Mucosa of descending colon (tissue), 3 donors: ENCODE measurements at regions not wholly inside any gene's neighbourhood (a gene's known extent, or its start where the extent isn't known, plus 50 kb on each side); places are given as distances from the start of the nearest gene placed in this dataset.

ENCODE experiments used
- ATAC-seq: fragments of 200-7000 bp; cut with Tn5 transposase; one replicate; pipeline ENCODE4 v1.9.1; 2020; ENCODE audit warnings: mild to moderate bottlenecking, moderate library complexity
- DNase-seq, 3 donors: peaks; one replicate each; pipeline ENCODE4 v3.0.0-alpha.2; 2020
- H3K36me3 ChIP-seq: fragments of 200-600 bp; one replicate; pipeline ENCODE4 v1.8.0; 2021; ENCODE audit warnings: low read depth, mild to moderate bottlenecking
- H3K4me1 ChIP-seq: fragments of 200-600 bp; one replicate; pipeline ENCODE4 v1.8.0; 2021; ENCODE audit warnings: low read depth, mild to moderate bottlenecking
- H3K4me3 ChIP-seq: fragments of 200-600 bp; one replicate; pipeline ENCODE4 v1.8.0; 2021; ENCODE audit warnings: mild to moderate bottlenecking
- H3K9me3 ChIP-seq: fragments of 200-600 bp; one replicate; pipeline ENCODE4 v1.8.0; 2021; ENCODE audit warnings: mild to moderate bottlenecking
- intact Hi-C, 2 donors: fragments of 100-400 bp; cut with DNase I in 1 of 2; cut with micrococcal nuclease in 1 of 2; formaldehyde crosslinking; loops; one replicate each; pipeline versions ENCODE4 v1.11.0 to v1.11.1; 2022; cut with DNase I, micrococcal nuclease
- TF ChIP-seq, protein P1 (sequence below): fragments of 200-600 bp; IDR thresholded peaks from one replicate; pipeline ENCODE4 v1.8.0; 2022; ENCODE audit warnings: antibody characterized with exemption, mild to moderate bottlenecking
- donor health status: DM: no; HTN: no; CAD: no; lungs with moderate emphysema.
- donor health status: DM: no; HTN: no; CAD: no.
- donor health status: DM: no; HTN: yes; CAD: no.

GRCh38 chr16:5461141-5461540 lies 363.5 kb upstream of the EEF2KMT start:
- TF ChIP-seq, protein P1, sequence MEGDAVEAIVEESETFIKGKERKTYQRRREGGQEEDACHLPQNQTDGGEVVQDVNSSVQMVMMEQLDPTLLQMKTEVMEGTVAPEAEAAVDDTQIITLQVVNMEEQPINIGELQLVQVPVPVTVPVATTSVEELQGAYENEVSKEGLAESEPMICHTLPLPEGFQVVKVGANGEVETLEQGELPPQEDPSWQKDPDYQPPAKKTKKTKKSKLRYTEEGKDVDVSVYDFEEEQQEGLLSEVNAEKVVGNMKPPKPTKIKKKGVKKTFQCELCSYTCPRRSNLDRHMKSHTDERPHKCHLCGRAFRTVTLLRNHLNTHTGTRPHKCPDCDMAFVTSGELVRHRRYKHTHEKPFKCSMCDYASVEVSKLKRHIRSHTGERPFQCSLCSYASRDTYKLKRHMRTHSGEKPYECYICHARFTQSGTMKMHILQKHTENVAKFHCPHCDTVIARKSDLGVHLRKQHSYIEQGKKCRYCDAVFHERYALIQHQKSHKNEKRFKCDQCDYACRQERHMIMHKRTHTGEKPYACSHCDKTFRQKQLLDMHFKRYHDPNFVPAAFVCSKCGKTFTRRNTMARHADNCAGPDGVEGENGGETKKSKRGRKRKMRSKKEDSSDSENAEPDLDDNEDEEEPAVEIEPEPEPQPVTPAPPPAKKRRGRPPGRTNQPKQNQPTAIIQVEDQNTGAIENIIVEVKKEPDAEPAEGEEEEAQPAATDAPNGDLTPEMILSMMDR, result no peak
- Histone ChIP-seq H3K9me3 (no peaks in the 10 kb centered on the region), H3K4me3 (no peak overlapping the region), H3K36me3 (no peaks in the 10 kb centered on the region), H3K4me1 (no peaks in the 10 kb centered on the region)
- intact Hi-C loops, result no loop called here
- DNase-seq (no peak), ATAC-seq (no peak)

DNA sequence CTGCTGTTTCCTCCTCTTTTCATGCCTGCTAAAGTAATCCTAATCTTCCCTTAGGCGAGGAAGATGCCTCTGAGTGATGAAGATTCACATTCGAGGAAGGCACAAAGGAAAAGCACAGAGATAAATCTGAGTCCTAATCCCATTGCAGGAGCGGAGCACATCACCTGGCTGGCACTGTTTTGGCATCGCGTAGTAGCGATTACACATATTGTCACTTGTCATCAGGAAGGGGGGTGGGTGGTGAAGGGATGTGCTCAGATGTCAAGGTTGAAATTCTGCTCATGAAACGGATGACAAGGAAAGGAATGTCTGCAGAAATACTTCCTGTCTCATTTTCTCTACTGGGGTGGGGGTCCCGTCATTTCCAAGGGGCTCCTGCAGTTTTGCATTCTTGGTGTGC lies 363.1 kb upstream of the EEF2KMT start:
- no peaks in the 10 kb centered on the region for H3K4me1 ChIP-seq
- no peaks in the 10 kb centered on the region for H3K9me3 ChIP-seq
- H3K36me3 ChIP-seq, result no peaks in the 10 kb centered on the region
- TF ChIP-seq, protein P1, result no peak
- intact Hi-C loops, result no loop called here
- H3K4me3 ChIP-seq, result no peak overlapping the region
- DNase-seq (no peak), ATAC-seq (no peak)

- ATAC-seq (no peak), DNase-seq (no peak)
- no peak overlapping the region for H3K4me3 ChIP-seq
- TF ChIP-seq, protein P1, result no peak
- H3K36me3 ChIP-seq, result no peaks in the 10 kb centered on the region
- no peaks in the 10 kb centered on the region for H3K9me3 ChIP-seq
- no peaks in the 10 kb centered on the region for H3K4me1 ChIP-seq
- intact Hi-C loops, result no loop called here
Observed at GRCh38 chr16:5459863-5460262, 362.3 kb upstream of the EEF2KMT start.

- Histone ChIP-seq H3K4me3 (no peak overlapping the region), H3K4me1 (no peaks in the 10 kb centered on the region), H3K9me3 (no peaks in the 10 kb centered on the region), H3K36me3 (no peaks in the 10 kb centered on the region)
- TF ChIP-seq, protein P1, result no peak
- ATAC-seq (peak; percentile 70), DNase-seq (peak in 1 of 3 donors; percentile 59)
- intact Hi-C loops, result no loop called here
Observed at GRCh38 chr16:5455110-5455509, 357.5 kb upstream of the EEF2KMT start.

DNA sequence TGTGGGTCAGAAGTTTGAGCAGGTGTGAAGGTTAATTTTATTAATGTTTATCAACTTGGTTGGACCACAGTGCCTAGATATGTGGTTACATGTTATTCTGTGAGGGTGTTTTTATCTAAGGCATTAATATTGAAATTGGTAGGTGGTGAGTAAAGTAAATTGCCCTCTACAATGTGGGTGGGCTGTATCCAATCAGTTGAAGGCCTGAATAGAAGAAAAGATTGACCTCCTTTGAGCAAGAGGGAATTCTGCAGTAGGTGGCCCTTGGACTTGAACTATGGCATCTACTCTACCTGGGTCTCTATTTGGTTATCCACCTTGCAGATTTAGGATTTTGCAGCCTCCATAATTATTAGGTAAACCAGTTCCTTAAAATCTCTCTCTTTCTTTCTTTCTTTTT lies 356.8 kb upstream of the EEF2KMT start:
- no peak for ATAC-seq
- TF ChIP-seq, protein P1, result no peak
- Histone ChIP-seq H3K9me3 (no peaks in the 10 kb centered on the region), H3K4me3 (no peak overlapping the region), H3K36me3 (no peaks in the 10 kb centered on the region), H3K4me1 (no peaks in the 10 kb centered on the region)
- no peak for DNase-seq
- intact Hi-C loops, result no loop called here

- Histone ChIP-seq H3K36me3 (no peaks in the 10 kb centered on the region), H3K4me3 (no peak overlapping the region), H3K9me3 (no peaks in the 10 kb centered on the region), H3K4me1 (no peaks in the 10 kb centered on the region)
- ATAC-seq (no peak), DNase-seq (no peak)
- TF ChIP-seq, protein P1, result no peak
- intact Hi-C loops, result no loop called here
Observed at GRCh38 chr16:5451641-5452040, 354.0 kb upstream of the EEF2KMT start.
